OCI-M2 (cell line): ENCODE measurements at regions not wholly inside any gene's neighbourhood (a gene's known extent, or its start where the extent isn't known, plus 50 kb on each side); places are given as distances from the start of the nearest gene placed in this dataset.
A peak's percentile ranks its signal among the peaks of the same experiment; 100 is the strongest.
"Not testable (repeated sequence)": the region's sequence is repeated elsewhere in the genome, so short reads cannot be mapped to it uniquely, and the experiment has no call there.

Experiments used
- DNase-seq: peaks from one replicate; lab custom pipeline; 2025; ENCODE audit not compliant: unreplicated experiment; lab: John Stamatoyannopoulos, UW

GRCh38 chrX:16316331-16316730 is 149.1 kb downstream of the MAGEB17 start:
- no peak for DNase-seq

- DNase-seq, result no peak
Observed at GRCh38 chrX:16319929-16320328, 152.6 kb downstream of the MAGEB17 start.

GRCh38 chrX:16320765-16321355 is 153.6 kb downstream of the MAGEB17 start:
- DNase-seq, result no peak

- no peak for DNase-seq
Observed at GRCh38 chrX:16333453-16333852, 166.2 kb downstream of the MAGEB17 start.

GRCh38 chrX:16335181-16335580 is 167.9 kb downstream of the MAGEB17 start:
- no peak for DNase-seq

- DNase-seq, result no peak
Observed at GRCh38 chrX:16347968-16348670, 180.8 kb downstream of the MAGEB17 start.

GRCh38 chrX:16357902-16358301 is 190.6 kb downstream of the MAGEB17 start:
- no peak for DNase-seq

- DNase-seq, result not testable (repeated sequence)
Observed at GRCh38 chrX:16360056-16360455, 192.8 kb downstream of the MAGEB17 start.

GRCh38 chrX:16368696-16369095 is 201.4 kb downstream of the MAGEB17 start:
- DNase-seq, result no peak

- DNase-seq, result no peak
Observed at GRCh38 chrX:16376056-16376455, 208.8 kb downstream of the MAGEB17 start.

GRCh38 chrX:16386126-16386525 is 218.8 kb downstream of the MAGEB17 start:
- DNase-seq, result no peak

GRCh38 chrX:16392597-16392996 is 225.3 kb downstream of the MAGEB17 start:
- DNase-seq, result no peak

GRCh38 chrX:16394290-16394689 is 227.0 kb downstream of the MAGEB17 start:
- no peak for DNase-seq

- DNase-seq, result no peak
Observed at GRCh38 chrX:16403808-16404207, 236.5 kb downstream of the MAGEB17 start.

- no peak for DNase-seq
Observed at GRCh38 chrX:16416588-16416987, 233.4 kb upstream of the S100G start.

GRCh38 chrX:16418650-16419049 is 231.3 kb upstream of the S100G start:
- no peak for DNase-seq

- no peak for DNase-seq
Observed at GRCh38 chrX:16427668-16428067, 222.3 kb upstream of the S100G start.

GRCh38 chrX:16429406-16429805 is 220.6 kb upstream of the S100G start:
- DNase-seq, result no peak

- no peak for DNase-seq
Observed at GRCh38 chrX:16431266-16431665, 218.7 kb upstream of the S100G start.

- no peak for DNase-seq
Observed at GRCh38 chrX:16433021-16433420, 216.9 kb upstream of the S100G start.

- no peak for DNase-seq
Observed at GRCh38 chrX:16435399-16435986, 214.5 kb upstream of the S100G start.

- DNase-seq, result peak; percentile 85
Observed at GRCh38 chrX:16436348-16437188, 213.4 kb upstream of the S100G start.
